CD4-positive, CD25-positive, alpha-beta regulatory T cell (primary cell): ENCODE measurements at regions not wholly inside any gene's neighbourhood (a gene's known extent, or its start where the extent isn't known, plus 50 kb on each side); places are given as distances from the start of the nearest gene placed in this dataset.

Experiments
- ATAC-seq, 2 donors: fragments of 150-1000 bp; cut with Tn5 transposase; one replicate each; pipeline ENCODE4 v1.10.0; 2021; ENCODE audit warnings: low read depth in 2 of 2, moderate number of reproducible peaks in 2 of 2, moderate library complexity in 1 of 2
- DNase-seq, 3 donors: peaks; one replicate each; pipeline versions ENCODE4 v3.0.0 to v3.0.0-alpha.2; 2012 to 2022; ENCODE audit warnings: mixed read lengths in 1 of 3
- H3K27ac ChIP-seq: one replicate; pipeline ENCODE4 v1.7.0; 2013; ENCODE audit warnings: mild to moderate bottlenecking, low read length; ENCODE audit not compliant: insufficient read depth, poor library complexity, severe bottlenecking
- H3K27me3 ChIP-seq: one replicate; pipeline ENCODE4 v1.7.0; 2013; ENCODE audit warnings: low read length; ENCODE audit not compliant: control insufficient read depth, insufficient read depth
- H3K36me3 ChIP-seq: one replicate; pipeline ENCODE4 v1.7.0; 2013; ENCODE audit warnings: mild to moderate bottlenecking, low read length, moderate library complexity; ENCODE audit not compliant: control insufficient read depth, insufficient read depth
- H3K4me1 ChIP-seq: 2 replicates; pipeline ENCODE4 v1.7.0; 2013; ENCODE audit warnings: mild to moderate bottlenecking, low read length; ENCODE audit not compliant: insufficient read depth, control insufficient read depth, poor library complexity, severe bottlenecking
- H3K4me3 ChIP-seq: one replicate; pipeline ENCODE4 v1.7.0; 2013; ENCODE audit warnings: low read depth, mild to moderate bottlenecking, low read length, moderate library complexity
- H3K9me3 ChIP-seq, 2 experiments: 1 replicate in 1 of 2; 2 replicates in 1 of 2; pipeline ENCODE4 v1.7.0; 2013; ENCODE audit warnings: low read length in 2 of 2, mild to moderate bottlenecking in 1 of 2, moderate library complexity in 1 of 2; ENCODE audit not compliant: control insufficient read depth in 2 of 2
- H3K27ac Mint-ChIP-seq, 3 donors: one replicate each; pipeline ENCODE4 v1.8.0; 2020 to 2022; ENCODE audit warnings: mild to moderate bottlenecking in 3 of 3, mixed read lengths in 3 of 3, moderate library complexity in 2 of 3
- H3K27me3 Mint-ChIP-seq: one replicate; pipeline ENCODE4 v1.8.0; 2022; ENCODE audit warnings: mild to moderate bottlenecking, mixed read lengths
- H3K36me3 Mint-ChIP-seq: one replicate; pipeline ENCODE4 v1.8.0; 2020; ENCODE audit warnings: mixed read lengths
- H3K4me1 Mint-ChIP-seq, 4 donors: one replicate each; pipeline ENCODE4 v1.8.0; 2020 to 2022; ENCODE audit warnings: mixed read lengths in 4 of 4, mild to moderate bottlenecking in 1 of 4
- H3K4me3 Mint-ChIP-seq, 4 donors: one replicate each; pipeline ENCODE4 v1.8.0; 2020 to 2022; ENCODE audit warnings: mild to moderate bottlenecking in 4 of 4, mixed read lengths in 4 of 4, moderate library complexity in 3 of 4
- H3K9me3 Mint-ChIP-seq, 7 donors: one replicate each; pipeline ENCODE4 v1.8.0; 2020 to 2022; ENCODE audit warnings: mixed read lengths in 7 of 7, mild to moderate bottlenecking in 3 of 7, moderate library complexity in 2 of 7

GRCh38 chr3:188097791-188098190, 56.2 kb upstream of the LPP start:
- H3K4me3 Mint-ChIP-seq, result no peak overlapping the region
- H3K36me3 ChIP-seq, result no peaks in the 10 kb centered on the region
- no peaks in the 10 kb centered on the region for H3K36me3 Mint-ChIP-seq
- no peaks in the 10 kb centered on the region for H3K27me3 ChIP-seq
- H3K27me3 Mint-ChIP-seq, result no peaks in the 10 kb centered on the region
- H3K4me1 ChIP-seq, result no peaks in the 10 kb centered on the region
- H3K9me3 Mint-ChIP-seq, result peaks cover 0 to 7% (median 0%) of the 10 kb centered on the region in 7 donors
- no peaks in the 10 kb centered on the region for H3K4me1 Mint-ChIP-seq
- no peak overlapping the region for H3K27ac ChIP-seq
- H3K27ac Mint-ChIP-seq, result no peak overlapping the region
- H3K4me3 ChIP-seq, result no peak overlapping the region
- DNase-seq (no peak), ATAC-seq (peak in 1 of 2 donors; percentile 11)
- H3K9me3 ChIP-seq, result peaks cover 2 to 5% of the 10 kb centered on the region in 2 experiments

GRCh38 chr3:188099907-188100306, 54.0 kb upstream of the LPP start:
- no peak overlapping the region for H3K27ac Mint-ChIP-seq
- ATAC-seq, result no peak
- no peaks in the 10 kb centered on the region for H3K4me1 ChIP-seq
- H3K9me3 Mint-ChIP-seq, result peaks cover 0 to 9% (median 0%) of the 10 kb centered on the region in 7 donors
- no peaks in the 10 kb centered on the region for H3K36me3 ChIP-seq
- no peaks in the 10 kb centered on the region for H3K4me1 Mint-ChIP-seq
- H3K27ac ChIP-seq, result no peak overlapping the region
- no peak overlapping the region for H3K4me3 Mint-ChIP-seq
- H3K27me3 ChIP-seq, result no peaks in the 10 kb centered on the region
- H3K4me3 ChIP-seq, result no peak overlapping the region
- peaks cover 4% of the 10 kb centered on the region for H3K27me3 Mint-ChIP-seq
- no peak for DNase-seq
- no peaks in the 10 kb centered on the region for H3K36me3 Mint-ChIP-seq
- H3K9me3 ChIP-seq, result peaks cover 2 to 5% of the 10 kb centered on the region in 2 experiments

- Histone ChIP-seq H3K36me3 (no peaks in the 10 kb centered on the region), H3K27me3 (no peaks in the 10 kb centered on the region), H3K4me3 (no peak overlapping the region), H3K4me1 (no peaks in the 10 kb centered on the region), H3K9me3 (peaks cover 2 to 5% of the 10 kb centered on the region in 2 experiments), H3K27ac (no peak overlapping the region)
- H3K27ac Mint-ChIP-seq, result no peak overlapping the region
- no peak overlapping the region for H3K4me3 Mint-ChIP-seq
- no peak for DNase-seq
- H3K9me3 Mint-ChIP-seq, result peaks cover 0 to 9% (median 0%) of the 10 kb centered on the region in 7 donors
- no peak for ATAC-seq
- no peaks in the 10 kb centered on the region for H3K36me3 Mint-ChIP-seq
- H3K4me1 Mint-ChIP-seq, result no peaks in the 10 kb centered on the region
- peaks cover 4% of the 10 kb centered on the region for H3K27me3 Mint-ChIP-seq
Measured at GRCh38 chr3:188102861-188103547, 51.0 kb upstream of the LPP start.

GRCh38 chr3:188104050-188104449, 49.9 kb upstream of the LPP start:
- Mint-ChIP-seq H3K4me3 (no peak overlapping the region), H3K4me1 (peaks cover 0 to 7% (median 3%) of the 10 kb centered on the region in 4 donors)

More at GRCh38 chr3:188104050-188104449, 49.9 kb upstream of the LPP start:
- no peak for DNase-seq
- Histone ChIP-seq H3K4me1 (no peaks in the 10 kb centered on the region), H3K4me3 (no peak overlapping the region), H3K36me3 (no peaks in the 10 kb centered on the region), H3K27me3 (no peaks in the 10 kb centered on the region), H3K27ac (no peak overlapping the region), H3K9me3 (peaks cover 2 to 5% of the 10 kb centered on the region in 2 experiments)
- Mint-ChIP-seq H3K9me3 (peaks cover 0 to 11% (median under 1%) of the 10 kb centered on the region in 7 donors), H3K27ac (no peak overlapping the region), H3K36me3 (no peaks in the 10 kb centered on the region), H3K27me3 (peaks cover 4% of the 10 kb centered on the region)
- no peak for ATAC-seq
